ENCODE measurements at regions not wholly inside any gene's neighbourhood (a gene's known extent, or its start where the extent isn't known, plus 50 kb on each side); places are given as distances from the start of the nearest gene placed in this dataset.

DNA sequence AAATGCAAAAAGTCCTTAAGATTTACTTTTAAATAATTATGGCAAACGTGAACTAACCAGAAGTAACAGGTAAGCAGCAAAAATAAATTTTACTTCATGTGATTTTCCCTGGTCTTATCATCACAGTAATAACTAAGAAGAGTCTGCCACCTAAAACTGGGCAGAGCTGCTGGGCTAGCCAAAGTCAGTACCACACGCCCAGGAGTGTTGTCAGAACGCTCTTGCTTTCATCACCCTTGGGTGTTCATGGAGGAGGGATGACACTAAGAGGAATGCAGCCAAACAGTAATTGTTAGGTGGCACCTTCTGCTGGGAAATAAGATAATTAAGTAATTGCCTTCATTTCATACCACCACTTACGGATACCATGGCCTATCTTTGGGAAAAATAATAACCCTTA, 92.0 kb upstream of the NEUROD1 start:
- TF ChIP-seq, protein P1, sequence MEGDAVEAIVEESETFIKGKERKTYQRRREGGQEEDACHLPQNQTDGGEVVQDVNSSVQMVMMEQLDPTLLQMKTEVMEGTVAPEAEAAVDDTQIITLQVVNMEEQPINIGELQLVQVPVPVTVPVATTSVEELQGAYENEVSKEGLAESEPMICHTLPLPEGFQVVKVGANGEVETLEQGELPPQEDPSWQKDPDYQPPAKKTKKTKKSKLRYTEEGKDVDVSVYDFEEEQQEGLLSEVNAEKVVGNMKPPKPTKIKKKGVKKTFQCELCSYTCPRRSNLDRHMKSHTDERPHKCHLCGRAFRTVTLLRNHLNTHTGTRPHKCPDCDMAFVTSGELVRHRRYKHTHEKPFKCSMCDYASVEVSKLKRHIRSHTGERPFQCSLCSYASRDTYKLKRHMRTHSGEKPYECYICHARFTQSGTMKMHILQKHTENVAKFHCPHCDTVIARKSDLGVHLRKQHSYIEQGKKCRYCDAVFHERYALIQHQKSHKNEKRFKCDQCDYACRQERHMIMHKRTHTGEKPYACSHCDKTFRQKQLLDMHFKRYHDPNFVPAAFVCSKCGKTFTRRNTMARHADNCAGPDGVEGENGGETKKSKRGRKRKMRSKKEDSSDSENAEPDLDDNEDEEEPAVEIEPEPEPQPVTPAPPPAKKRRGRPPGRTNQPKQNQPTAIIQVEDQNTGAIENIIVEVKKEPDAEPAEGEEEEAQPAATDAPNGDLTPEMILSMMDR (IDR thresholded peaks at IDR 0.05; ENCODE audit: insufficient read depth, low read length, missing control alignments): no peak
- no peak overlapping the region for H3K4me3 ChIP-seq (ENCODE audit: low read depth, low read length)
- no peak for DNase-seq (ENCODE audit: low read depth, low spot score)
- CTCF ChIA-PET: interaction anchor here (0.8 kb wide), 1 partner anchor 29 kb away, joined by 3 read pairs; no protein-coding TSS in a partner anchor
- POLR2A ChIA-PET: no interaction called here

GRCh38 chr2:181772777-181773176, 92.5 kb upstream of the NEUROD1 start:
- ChIA-PET POLR2A (no interaction called here), CTCF (interaction anchor here (0.8 kb wide), 1 partner anchor 30 kb away, joined by 3 read pairs; no protein-coding TSS in a partner anchor)
- H3K4me3 ChIP-seq (ENCODE audit: low read depth, low read length): no peak overlapping the region
- TF ChIP-seq, protein P1 (IDR thresholded peaks at IDR 0.05; ENCODE audit: insufficient read depth, low read length, missing control alignments): no peak
- no peak for DNase-seq (ENCODE audit: low read depth, low spot score)

DNA sequence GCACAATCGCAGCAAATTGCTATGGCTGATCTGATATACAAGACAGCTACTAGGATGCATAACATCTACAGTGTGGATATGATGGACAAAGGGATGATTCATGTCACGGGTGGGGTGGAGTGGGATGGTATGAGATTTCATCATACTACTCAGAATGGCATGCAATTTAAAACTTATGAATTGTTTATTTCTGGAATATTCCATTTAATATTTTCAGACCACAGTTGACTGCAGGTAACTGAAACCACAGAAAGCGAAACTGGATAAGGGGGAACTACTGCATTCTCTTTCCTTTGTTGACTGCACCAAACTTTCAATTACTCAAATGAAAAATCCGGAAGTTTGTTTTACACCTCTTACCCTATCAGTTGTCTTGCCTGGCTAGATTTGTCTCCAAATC, 94.4 kb upstream of the NEUROD1 start:
- H3K4me3 ChIP-seq (ENCODE audit: low read depth, low read length): no peak overlapping the region
- TF ChIP-seq, protein P1 (IDR thresholded peaks at IDR 0.05; ENCODE audit: insufficient read depth, low read length, missing control alignments): no peak
- DNase-seq (ENCODE audit: low read depth, low spot score): no peak
- POLR2A ChIA-PET: no interaction called here
- CTCF ChIA-PET: interaction anchor here (1.2 to 1.6 kb wide), 4 partner anchors 10 to 130 kb away, joined by 4 to 5 read pairs (median 4); partner anchors contain the start of gene ITPRID2

- no peak overlapping the region for H3K4me3 ChIP-seq (ENCODE audit: low read depth, low read length)
- POLR2A ChIA-PET: no interaction called here
- TF ChIP-seq, protein P1 (IDR thresholded peaks at IDR 0.05; ENCODE audit: insufficient read depth, low read length, missing control alignments): no peak
- DNase-seq (ENCODE audit: low read depth, low spot score): no peak
- CTCF ChIA-PET: interaction anchor here (0.6 to 1.4 kb wide), 2 partner anchors 24 to 33 kb away, joined by 3 read pairs; no protein-coding TSS in a partner anchor
Observed at GRCh38 chr2:181776336-181776735, 96.0 kb upstream of the NEUROD1 start.

DNA sequence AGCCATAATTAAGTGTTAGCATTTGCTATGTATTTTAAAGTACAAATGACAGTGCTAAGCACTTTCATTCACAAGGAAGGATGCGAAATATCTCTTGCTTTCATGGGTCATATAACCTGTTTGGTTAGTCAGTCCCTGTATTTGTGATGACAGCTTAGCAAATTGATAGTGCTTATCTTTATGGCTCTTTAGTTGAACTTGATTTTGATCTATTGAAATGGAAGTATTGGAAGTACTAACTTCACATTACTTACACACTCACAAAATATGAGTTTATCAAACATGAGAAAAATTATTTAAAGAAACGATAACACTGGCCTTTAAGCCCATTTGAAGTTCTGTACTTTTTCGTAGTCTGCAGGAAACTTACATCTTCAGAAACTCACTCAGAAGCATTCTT, 97.4 kb upstream of the NEUROD1 start:
- POLR2A ChIA-PET: no interaction called here
- no peak overlapping the region for H3K4me3 ChIP-seq (ENCODE audit: low read depth, low read length)
- TF ChIP-seq, protein P1 (IDR thresholded peaks at IDR 0.05; ENCODE audit: insufficient read depth, low read length, missing control alignments): no peak
- DNase-seq (ENCODE audit: low read depth, low spot score): no peak
- CTCF ChIA-PET: interaction anchor here (0.9 to 1.4 kb wide), 3 partner anchors 12 to 125 kb away, joined by 3 read pairs; no protein-coding TSS in a partner anchor

DNA sequence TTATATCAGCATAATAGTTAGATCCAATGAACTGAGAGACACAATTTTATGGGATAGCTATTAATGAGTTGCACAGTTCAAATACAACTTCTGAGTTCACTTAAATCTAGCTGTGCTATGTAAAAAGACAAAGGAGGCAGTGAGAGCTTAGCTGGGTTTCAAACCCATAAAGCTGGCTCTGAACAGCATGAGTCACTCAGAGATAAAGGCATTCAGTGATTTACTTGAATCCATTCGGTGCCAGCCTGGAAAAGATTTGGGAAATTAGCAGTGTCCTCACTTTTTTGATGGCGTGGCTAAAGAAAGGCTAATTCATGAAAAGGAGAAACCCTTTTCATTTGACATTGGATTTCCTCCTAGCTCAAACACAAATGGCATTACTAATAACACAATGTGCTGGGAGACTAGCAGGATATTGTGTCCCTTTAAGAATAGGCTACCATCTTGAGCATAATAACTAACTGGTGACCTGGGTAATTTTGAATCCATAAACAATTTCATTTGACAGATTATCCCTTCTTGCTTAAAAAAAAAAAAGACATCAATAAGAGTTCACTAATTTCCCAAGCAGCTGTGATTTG, 98.4 kb upstream of the NEUROD1 start:
- ChIA-PET CTCF (interaction anchor here (1.0 to 1.5 kb wide), 3 partner anchors 36 to 1655 kb away, joined by 3 read pairs; no protein-coding TSS in a partner anchor), POLR2A (no interaction called here)
- no peak for DNase-seq (ENCODE audit: low read depth, low spot score)
- TF ChIP-seq, protein P1 (IDR thresholded peaks at IDR 0.05; ENCODE audit: insufficient read depth, low read length, missing control alignments): no peak
- no peak overlapping the region for H3K4me3 ChIP-seq (ENCODE audit: low read depth, low read length)

Measured in AG04449 (cell line).